ENCODE measurements at regions not wholly inside any gene's neighbourhood (a gene's known extent, or its start where the extent isn't known, plus 50 kb on each side); places are given as distances from the start of the nearest gene placed in this dataset.

- TF ChIP-seq CTCF (IDR thresholded peaks at IDR 0.05) (no peak), EZH2phosphoT487 (IDR thresholded peaks at IDR 0.05) (no peak), EZH2 (IDR thresholded peaks at IDR 0.05) (no peak)
Measured at GRCh38 chr12:24421759-24422158, 472.3 kb upstream of the SOX5 start.

Data from neural progenitor cell (in vitro differentiated cells).